NOMO-1 treated with DMSO at 0.1 percent for 48 hours (cell line): ENCODE measurements at regions not wholly inside any gene's neighbourhood (a gene's known extent, or its start where the extent isn't known, plus 50 kb on each side); places are given as distances from the start of the nearest gene placed in this dataset.

Source experiments
- DNase-seq: peaks from one replicate; lab custom pipeline; 2025; ENCODE audit not compliant: unreplicated experiment; lab: John Stamatoyannopoulos, UW

GRCh38 chr4:181693517-181693916 is 549.7 kb upstream of the TENM3 start:
- no peak for DNase-seq

- no peak for DNase-seq
Measured at GRCh38 chr4:181698221-181698620, 545.0 kb upstream of the TENM3 start.

GRCh38 chr4:181701214-181701613 is 542.0 kb upstream of the TENM3 start:
- no peak for DNase-seq

GRCh38 chr4:181701894-181702293 is 541.3 kb upstream of the TENM3 start:
- DNase-seq, result no peak

- DNase-seq, result no peak
Measured at GRCh38 chr4:181702864-181703495, 540.2 kb upstream of the TENM3 start.

GRCh38 chr4:181710143-181710542 is 533.1 kb upstream of the TENM3 start:
- no peak for DNase-seq

GRCh38 chr4:181711387-181711786 is 531.8 kb upstream of the TENM3 start:
- no peak for DNase-seq

- DNase-seq, result no peak
Measured at GRCh38 chr4:181728305-181728966, 514.8 kb upstream of the TENM3 start.

GRCh38 chr4:181731900-181732299 is 511.3 kb upstream of the TENM3 start:
- no peak for DNase-seq

GRCh38 chr4:181737744-181738143 is 505.5 kb upstream of the TENM3 start:
- no peak for DNase-seq

GRCh38 chr4:181739031-181739430 is 504.2 kb upstream of the TENM3 start:
- DNase-seq, result no peak

GRCh38 chr4:181741513-181741912 is 501.7 kb upstream of the TENM3 start:
- DNase-seq, result no peak

GRCh38 chr4:181745933-181746625 is 497.1 kb upstream of the TENM3 start:
- no peak for DNase-seq

GRCh38 chr4:181748581-181748980 is 494.6 kb upstream of the TENM3 start:
- no peak for DNase-seq

- DNase-seq, result no peak
Measured at GRCh38 chr4:181752516-181752915, 490.7 kb upstream of the TENM3 start.

GRCh38 chr4:181753207-181753606 is 490.0 kb upstream of the TENM3 start:
- DNase-seq, result no peak

GRCh38 chr4:181755846-181756245 is 487.4 kb upstream of the TENM3 start:
- no peak for DNase-seq

- no peak for DNase-seq
Measured at GRCh38 chr4:181756451-181757095, 486.6 kb upstream of the TENM3 start.

GRCh38 chr4:181757098-181757497 is 486.1 kb upstream of the TENM3 start:
- no peak for DNase-seq

- DNase-seq, result no peak
Measured at GRCh38 chr4:181757910-181758660, 485.1 kb upstream of the TENM3 start.

GRCh38 chr4:181760560-181760959 is 482.6 kb upstream of the TENM3 start:
- no peak for DNase-seq
